GM21367 (cell line): ENCODE measurements at regions not wholly inside any gene's neighbourhood (a gene's known extent, or its start where the extent isn't known, plus 50 kb on each side); places are given as distances from the start of the nearest gene placed in this dataset.
"Not testable (repeated sequence)": the region's sequence is repeated elsewhere in the genome, so short reads cannot be mapped to it uniquely, and the experiment has no call there.

Experiments used
- ATAC-seq: cut with Tn5 transposase; IDR thresholded peaks from one replicate; pipeline ENCODE4 v1.9.1; 2021; ENCODE audit not compliant: unreplicated experiment

DNA sequence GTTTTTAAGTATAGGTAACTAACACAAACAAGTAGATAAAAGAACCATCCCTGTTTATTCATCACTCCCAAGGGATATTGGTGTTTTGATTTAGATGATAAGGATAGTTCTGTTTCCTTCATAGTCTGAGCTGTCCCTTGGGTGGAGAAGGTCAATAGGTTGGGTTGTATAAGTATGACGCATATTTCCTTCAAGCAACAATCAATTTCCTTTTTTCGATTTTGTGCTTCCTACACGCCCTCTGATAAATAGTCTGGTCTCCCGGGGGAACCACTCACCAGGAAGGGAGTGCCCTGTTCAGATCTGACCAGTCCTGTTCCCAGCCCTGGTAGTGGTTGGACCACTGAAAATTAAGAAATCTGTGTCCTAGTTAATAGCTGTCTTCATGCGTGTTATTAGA is 378.8 kb upstream of the FAR2 start:
- ATAC-seq: no peak

DNA sequence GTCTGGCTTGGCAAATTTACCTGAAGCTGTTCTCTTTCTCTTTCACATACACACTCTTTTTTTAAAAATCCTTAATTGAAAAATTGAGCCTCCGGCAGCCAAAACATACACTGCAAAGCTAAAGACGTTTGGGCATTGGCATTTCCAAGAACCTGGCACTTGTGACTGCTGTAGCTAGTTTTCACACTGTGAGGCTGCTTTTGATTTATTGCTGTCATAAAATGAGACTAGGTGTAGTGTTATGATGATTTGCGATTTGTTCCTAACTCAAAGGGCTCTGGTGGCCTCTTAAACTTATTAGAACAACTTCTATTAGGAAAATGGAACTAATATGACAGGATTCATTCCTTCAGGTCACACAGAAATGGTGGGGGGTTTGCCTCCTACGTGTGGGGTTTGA is 377.1 kb upstream of the FAR2 start:
- no peak for ATAC-seq

DNA sequence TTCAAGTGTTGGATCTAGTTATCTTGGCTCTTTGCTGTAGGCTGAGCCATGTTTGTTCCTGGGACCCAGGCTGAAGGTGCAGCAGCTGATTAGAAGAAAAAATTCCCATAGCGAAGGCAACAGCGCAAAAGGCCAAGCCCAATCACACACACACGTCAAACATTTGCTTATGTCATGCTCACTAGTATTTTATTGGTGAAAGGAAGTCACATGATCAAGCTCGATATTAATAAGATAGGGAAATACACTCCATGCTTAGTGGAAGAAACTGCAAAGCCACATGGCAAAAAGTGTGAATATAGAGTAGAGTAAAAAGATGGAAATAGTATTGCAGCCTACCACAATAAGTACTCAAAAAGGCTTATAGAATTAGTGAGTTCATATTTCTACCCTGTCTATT is 373.5 kb upstream of the FAR2 start:
- ATAC-seq: no peak

DNA sequence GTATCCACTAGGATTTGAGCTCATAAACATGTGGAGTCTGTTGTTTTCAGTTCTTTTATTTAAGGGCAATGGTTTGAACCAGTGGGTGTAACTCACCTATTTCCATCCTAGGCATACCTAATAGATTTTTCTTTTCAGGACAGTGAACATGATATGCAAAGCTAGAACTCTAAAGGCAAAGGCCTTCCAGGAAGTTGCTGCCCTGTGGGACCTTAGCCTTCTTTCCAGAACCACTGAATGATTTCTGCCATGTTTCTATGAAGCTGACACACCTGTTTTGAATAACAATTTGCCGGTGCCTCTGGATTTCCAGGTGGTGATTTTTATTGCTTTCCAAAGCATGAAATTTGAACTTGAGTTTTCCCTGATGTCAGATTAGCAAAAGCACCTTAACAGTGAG is 372.9 kb upstream of the FAR2 start:
- no peak for ATAC-seq

DNA sequence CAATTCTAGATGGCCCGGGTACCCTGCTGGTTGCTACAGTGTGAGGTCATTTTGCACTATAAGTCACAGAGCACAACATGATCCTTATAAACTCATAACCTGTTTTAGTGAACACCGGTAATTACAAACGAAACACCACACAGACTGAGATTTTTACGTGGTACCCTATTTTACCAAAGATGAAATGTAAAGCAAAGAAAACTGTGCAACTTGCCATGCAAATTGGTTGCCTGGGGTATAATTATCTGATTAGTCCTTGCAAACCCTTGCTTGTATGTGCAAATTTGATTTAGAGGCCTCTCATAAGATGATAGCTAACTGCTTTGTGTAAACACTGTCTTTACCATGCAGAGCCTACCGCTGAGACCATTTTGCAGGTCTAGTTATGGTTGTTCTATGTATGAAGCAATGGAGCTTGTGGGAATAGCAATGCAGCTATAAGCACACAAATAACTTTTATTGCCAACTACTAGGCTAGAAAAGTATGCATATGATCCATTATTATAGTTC is 372.1 kb upstream of the FAR2 start:
- ATAC-seq: no peak

DNA sequence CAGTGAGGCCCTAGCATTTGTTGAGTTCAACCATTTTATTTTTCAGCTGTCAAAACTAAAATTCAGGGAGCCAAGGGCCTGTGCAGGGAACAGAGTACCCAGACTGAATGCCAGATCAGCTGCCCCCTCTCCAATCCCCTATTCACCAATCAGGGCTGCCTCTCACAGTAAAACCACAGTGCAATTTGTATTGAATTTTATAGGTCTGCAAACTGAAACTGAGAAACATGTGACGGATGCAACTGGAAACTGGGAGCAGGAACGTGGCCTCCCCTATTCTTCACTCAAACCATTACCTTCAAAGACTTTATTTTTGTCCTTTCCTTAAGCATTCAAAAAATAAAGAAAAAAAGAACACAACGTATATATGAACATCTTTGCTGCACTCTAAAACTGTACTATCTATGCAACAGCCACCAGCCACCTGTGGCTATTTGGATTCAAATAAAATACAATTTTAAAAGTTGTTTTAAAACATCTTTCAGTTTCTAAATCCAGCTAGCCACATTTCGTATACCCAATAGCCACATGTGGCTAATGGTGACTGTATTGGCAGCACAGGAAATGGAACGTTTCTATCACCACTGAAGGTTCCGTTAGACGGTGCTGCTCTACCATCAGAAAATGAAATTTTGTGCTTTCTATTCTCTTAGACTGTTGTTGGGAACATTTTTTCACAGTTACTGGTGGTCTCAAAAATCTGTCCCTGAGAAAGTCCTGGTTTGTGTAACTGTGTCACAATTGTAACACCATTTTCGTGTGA is 371.3 kb upstream of the FAR2 start:
- no peak for ATAC-seq

DNA sequence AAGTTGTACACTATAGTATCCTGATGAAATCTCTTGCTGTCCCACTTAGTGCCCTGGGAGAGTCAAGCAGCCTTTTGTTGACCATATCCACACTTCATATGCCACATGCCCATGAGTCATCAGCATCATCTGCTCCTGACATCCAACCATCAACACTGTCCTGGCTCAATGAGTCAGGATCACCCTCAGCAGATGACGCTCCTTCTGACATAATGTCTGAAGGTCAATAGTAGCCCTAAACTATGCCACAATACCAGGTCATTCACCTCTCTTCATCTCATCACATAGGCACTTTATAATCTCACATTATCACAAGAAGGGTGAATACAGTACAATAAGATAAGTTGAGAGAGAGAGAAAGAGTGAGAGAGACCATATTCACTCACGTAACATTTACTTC is 369.0 kb upstream of the FAR2 start:
- no peak for ATAC-seq

DNA sequence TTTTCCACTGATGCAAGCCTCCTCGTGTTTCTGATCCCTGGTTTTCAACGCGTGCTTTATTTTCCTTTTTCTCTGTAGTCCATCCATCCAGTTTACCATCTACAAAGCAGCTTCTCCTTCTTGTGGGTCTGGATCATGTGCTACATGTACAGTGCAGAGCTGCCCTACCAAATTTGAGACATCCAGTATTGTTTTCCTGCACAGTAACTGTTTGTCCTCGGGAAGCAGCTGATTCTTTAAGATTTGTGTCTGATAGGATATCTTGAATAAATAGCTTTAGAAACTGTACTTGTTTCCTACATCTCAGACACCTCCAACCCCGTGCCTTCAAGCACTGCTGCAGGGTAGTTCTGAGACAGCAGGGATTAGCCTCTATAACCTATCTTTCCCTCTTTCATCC is 368.1 kb upstream of the FAR2 start:
- no peak for ATAC-seq

DNA sequence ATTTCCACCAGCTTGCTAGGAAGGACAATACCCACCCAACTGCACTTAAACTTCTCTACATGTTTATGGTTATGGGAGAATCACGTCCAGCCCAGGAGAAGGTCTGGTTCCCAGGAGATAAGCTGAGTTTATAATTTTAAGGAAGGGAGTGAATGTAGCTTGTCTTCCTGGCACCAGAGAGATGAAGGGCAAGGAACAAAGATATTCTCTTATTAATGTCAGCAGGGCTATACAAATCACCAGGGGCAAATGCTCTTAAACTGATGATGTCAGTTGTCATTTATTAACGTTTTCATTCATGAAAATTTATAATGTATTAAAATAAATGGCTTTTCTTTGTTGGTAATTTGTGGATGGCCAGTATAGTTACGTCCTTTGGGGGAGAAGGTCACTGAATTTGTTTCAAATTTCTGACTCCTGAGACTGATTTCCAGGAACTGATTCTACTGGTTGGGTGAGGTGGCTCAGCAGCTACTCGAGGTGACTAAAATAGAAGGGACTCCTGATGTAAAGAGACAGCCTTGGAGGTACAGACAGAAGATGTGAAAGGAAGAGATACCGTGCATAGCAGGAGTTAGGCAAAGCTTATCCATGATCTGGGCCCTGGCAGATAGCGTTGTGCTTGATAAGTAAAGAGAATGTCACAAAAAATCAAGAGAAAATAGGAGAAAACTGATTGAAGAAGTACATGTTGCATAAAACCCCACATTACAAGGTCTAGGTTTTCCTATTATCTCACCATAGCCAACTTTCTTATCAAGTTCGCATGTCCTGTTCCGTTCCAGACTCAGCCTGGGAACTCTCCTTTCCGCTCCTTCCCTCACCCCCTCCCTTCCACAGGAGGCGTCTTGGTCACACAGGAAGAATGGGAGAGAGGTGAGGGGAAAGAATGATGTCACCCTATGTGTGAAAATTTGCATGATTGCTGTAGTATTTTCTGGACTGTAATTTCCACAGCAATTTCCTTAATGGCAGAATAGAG is 367.1 kb upstream of the FAR2 start:
- no peak for ATAC-seq

DNA sequence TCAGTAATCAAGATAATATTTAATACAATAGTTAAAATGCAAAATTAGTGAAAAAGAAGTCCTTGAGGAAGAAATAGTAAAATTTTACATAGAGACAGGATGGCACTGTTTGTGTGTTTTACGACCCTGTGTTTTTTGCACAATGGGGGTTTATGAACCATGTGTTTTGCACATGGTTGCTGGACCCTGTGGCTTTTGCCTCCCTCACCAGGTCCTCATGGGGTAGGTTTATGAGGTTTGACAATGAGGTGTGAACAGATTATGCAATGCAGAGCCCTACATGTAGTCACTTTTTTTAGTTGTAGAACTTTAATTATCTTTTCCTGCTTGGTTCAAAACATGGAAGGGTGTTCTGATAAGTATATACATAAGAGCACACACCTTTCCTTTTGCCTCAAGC is 366.3 kb upstream of the FAR2 start:
- no peak for ATAC-seq

DNA sequence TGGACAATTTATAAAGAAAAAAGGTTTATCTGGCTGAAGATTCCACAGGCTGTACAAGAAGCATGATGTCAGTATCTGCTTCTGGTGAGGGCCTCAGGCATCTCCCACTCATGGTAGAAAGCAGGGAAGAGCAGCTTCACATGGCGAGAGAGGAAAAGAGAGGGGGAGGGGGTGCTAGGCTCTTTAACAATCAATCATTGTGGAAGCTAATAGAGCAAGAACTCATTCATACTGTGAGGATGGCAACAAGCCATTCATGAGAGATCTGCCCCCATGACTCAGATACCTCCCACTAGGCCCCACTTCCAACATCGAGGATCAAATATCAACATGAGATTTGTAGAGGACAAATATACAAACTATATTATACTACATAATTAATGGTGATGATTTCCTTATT is 361.9 kb upstream of the FAR2 start:
- ATAC-seq: no peak

DNA sequence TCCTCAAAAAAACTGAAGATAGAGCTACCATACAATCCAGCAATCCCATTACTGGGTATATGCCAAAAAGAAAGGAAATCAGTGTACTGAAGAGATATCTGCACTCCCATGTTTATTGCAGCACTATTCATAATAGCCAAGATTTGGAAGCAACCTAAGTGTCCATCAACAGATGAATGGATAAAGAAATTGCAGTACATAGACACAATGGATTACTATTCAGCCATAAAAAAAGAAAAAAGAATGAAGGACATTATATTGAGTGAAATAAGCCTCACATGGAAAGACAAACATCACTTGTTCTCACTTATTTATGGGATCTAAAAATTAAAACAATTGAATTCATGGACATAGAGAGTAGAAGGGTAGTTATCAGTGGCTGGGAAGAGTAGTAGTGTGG is 360.8 kb upstream of the FAR2 start:
- ATAC-seq: not testable (repeated sequence)

DNA sequence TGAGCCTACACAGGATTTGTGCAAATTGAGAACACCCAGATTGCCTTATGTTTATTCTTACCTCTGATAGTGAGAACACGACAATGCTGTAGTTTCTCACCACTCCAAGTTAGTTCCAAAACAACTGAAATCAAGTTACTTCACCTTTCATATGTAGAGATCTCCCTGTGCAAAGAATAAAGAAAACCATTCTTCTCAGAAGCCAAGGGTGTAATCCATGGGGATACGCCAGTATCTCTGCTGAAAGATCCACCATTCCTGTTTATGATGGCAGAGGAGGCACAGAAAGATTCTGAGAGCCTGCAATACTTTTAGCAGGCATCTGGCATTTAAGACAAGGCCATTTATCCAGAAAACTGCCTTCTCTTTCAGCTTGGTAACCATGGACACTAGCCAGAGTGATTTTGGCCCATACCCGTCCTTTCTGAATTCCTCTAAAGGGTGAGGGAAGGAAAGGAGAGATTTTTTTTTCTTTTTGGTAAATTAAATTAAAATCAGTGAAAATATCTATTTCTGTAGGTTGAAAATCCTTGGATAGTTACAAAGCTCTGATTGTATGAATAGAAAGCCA is 355.4 kb upstream of the FAR2 start:
- no peak for ATAC-seq

DNA sequence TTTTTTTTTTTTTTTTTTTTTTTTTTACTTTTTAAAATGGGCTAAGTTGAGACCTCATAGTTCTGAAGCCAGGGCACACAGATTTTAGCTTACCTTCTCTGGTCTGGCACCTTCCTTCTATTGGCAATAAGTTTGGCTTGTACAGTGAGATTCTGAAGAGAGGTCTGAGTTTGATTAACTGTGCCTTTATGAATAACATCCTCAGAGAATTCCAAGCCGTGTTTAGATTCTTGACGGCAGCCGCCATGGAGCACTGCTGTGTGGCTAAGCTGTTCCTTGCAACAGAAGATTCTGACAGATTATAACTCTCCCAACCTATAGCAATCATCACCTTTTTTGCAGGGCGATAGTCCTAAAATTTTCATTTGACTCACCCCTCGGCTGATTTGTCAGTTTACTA is 354.9 kb upstream of the FAR2 start:
- ATAC-seq: no peak

DNA sequence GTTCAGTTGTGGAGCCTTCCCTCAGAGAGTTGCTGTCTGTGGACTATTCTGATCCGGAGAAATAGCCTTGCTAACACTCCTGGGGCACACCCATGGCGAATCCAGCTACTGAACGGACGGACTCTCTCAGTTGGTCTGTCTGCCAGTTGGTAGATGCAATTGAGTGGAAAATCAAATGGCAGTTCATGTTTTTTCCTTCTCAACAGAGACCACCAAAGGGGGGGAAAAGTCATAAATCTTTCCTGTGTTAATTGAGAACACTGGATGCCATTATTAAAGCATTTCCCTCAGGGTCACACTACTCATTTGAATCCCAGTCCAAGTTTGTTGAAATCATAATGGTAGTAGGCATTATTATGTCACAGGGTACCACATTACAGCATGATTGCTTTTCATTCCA is 354.3 kb upstream of the FAR2 start:
- no peak for ATAC-seq

DNA sequence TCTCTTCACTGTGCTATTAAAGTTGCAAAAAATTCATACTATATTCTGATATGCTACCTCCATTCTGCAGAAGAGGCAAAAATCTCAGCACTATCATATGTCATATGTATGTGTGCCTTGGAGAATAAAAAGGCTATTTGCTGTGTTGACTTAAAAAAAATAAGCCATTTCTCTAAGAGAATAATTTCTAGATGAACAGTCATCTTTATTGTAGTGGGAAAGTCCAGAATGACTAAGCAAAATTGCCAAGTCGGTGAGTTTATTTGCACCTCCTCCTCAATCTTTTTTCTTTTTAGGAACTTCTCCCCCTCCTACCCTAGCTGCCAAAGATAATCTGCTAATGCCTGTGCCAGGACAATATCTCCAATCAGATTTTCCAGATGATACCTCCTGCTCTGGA is 353.8 kb upstream of the FAR2 start:
- ATAC-seq: no peak

DNA sequence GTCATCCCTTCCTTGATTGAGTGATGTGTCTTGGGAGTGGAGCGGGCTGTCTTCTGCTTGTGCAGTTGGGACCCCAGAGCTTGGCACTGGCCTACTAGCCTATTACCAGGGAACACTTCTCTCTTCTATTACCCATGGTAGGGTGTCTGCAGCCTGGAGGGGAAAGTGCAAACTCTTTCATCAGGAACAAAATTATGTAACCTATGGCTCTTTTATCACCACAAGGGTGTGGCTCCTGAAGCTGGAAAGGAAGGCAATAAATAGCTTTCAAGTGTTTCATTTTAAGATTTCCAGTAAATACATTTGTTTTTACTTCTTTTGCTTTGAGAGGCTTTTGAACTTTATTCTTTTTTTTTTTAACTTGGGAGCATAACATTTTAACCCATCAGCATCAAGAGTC is 349.7 kb upstream of the FAR2 start:
- ATAC-seq: no peak

DNA sequence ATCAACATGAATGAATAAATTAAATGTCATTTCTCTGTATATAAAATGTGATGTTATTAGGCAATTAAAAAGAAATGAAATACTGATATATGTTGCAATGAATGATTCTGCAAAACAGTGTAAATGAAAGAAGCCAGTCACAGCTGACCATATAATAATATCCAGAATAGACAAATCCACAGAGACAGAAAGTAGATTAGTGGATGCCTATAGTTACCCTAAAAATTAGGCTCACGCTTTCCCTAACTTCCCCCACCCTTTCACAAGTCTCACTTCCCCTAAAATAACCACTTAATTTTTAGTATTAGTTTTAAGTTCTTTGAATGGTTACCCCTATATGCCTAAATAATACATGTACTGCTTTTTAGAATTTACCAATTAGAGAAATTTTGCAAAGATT is 348.9 kb upstream of the FAR2 start:
- peak; percentile 84 for ATAC-seq

DNA sequence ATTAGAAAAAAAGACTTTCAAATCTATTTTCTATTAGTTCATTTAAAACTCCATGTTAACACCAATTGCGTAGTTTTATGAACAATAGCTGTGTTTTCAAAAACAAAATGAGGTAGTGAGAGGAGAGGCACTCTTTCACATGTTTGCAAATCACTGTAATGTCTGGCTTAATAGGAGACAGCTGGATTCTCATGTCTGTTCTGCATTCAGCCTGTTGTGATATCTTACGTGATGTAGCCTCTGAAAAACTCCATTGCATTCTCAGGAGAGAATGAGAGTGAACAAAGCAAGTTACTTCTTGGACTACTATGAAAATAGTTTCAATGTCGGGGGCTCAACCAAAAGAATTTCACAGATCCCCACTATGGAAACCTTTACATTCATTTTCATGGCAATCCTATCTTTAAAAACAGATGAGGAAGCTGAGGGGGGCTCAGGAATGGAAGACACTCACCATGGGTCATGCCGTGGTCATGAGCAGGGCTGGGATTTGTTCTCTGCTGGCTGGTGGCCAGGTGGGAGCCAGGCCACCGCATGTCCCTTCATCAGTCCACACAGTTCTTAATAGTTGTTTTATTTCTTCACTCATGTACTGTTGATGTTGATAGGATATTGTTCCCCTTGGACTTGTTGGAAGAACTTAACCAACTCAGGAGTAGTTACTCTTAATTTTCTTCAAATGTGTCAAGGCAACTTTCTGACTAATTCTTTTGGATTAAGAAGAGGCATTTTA is 346.2 kb upstream of the FAR2 start:
- no peak for ATAC-seq

DNA sequence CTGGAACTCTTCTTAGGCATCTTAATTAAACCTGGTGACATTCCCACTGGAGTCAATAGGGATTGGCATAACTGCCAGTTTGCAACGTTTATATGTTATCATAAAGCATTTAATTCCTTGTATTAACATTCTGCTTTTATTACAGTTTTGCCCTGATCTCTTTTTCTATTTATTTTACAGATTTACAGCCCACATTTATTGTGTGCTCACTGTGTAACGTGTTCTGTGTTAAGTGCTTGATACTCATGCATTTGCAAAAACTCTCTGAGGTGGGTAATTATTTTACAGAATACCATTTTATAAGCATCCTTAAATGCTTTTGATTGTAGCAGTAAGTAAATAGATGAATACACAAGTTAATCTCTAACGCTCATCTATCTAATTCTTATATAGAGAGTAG is 341.5 kb upstream of the FAR2 start:
- no peak for ATAC-seq

DNA sequence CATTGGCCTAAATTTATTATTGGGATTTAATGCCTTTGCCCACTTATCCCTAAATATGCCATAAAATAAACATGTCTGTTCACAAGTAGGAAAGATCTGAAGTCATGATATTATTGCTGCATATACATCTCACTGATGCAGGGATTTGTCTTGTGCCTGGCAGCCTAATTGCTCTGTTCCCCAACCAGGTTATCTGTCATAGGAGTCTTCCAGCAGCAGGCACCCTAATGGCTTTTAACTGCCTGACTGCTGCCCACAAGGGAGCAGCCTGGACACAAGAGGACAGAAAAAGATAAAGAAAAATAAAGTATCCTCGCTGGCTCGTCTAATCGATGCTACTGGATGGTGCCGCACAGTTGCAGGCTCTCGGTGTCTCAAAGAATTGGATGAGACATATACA is 337.6 kb upstream of the FAR2 start:
- no peak for ATAC-seq
